IMR-90 (cell line): ENCODE measurements at regions not wholly inside any gene's neighbourhood (a gene's known extent, or its start where the extent isn't known, plus 50 kb on each side); places are given as distances from the start of the nearest gene placed in this dataset.

Experiments
- ATAC-seq: fragments of 200-7000 bp; cut with Tn5 transposase; 2 replicates; pipeline ENCODE4 v1.9.1; 2020; ENCODE audit warnings: low read depth, mild to moderate bottlenecking, moderate library complexity
- BruUV-seq: library from RNA; stranded (reverse); fragments of 400-500 nt; replicated peaks from 2 replicates; lab custom pipeline; 2021; lab: Mats Ljungman, UMichigan
- CTCF ChIA-PET: fragments of 300-600 bp; formaldehyde crosslinking; extraction: SDS; loops from one replicate; lab custom pipeline; 2021; ENCODE audit warnings: antibody characterized with exemption; lab: Yijun Ruan, JAX
- POLR2A ChIA-PET: fragments of 300-600 bp; sonication (Branson Sonifier 250); formaldehyde crosslinking; loops from one replicate; lab custom pipeline; 2022; ENCODE audit warnings: antibody characterized with exemption; ENCODE audit not compliant: unreplicated experiment; lab: Charles Lee
- DNase-seq: peaks from one replicate; pipeline ENCODE4 v3.0.0; 2013
- H2AFZ ChIP-seq: replicated peaks from 2 replicates; pipeline ENCODE3; 2013; ENCODE audit warnings: low read length, mild to moderate bottlenecking; ENCODE audit not compliant: poor library complexity
- H2AK5ac ChIP-seq: 2 replicates; pipeline ENCODE4 v1.6.1; 2013; ENCODE audit warnings: low read depth, low read length, inconsistent platforms
- H2AK9ac ChIP-seq: replicated peaks from 2 replicates; pipeline ENCODE3; 2013; ENCODE audit warnings: mild to moderate bottlenecking, low read depth, low read length, moderate library complexity; ENCODE audit not compliant: poor library complexity
- H2BK120ac ChIP-seq: 2 replicates; pipeline ENCODE4 v1.6.1; 2013; ENCODE audit warnings: low read depth, low read length, inconsistent platforms
- H2BK15ac ChIP-seq: 3 replicates; pipeline ENCODE4 v1.6.1; 2013; ENCODE audit warnings: low read depth, low read length, inconsistent platforms
- H2BK20ac ChIP-seq: 2 replicates; pipeline ENCODE4 v1.6.1; 2013; ENCODE audit warnings: low read depth, mild to moderate bottlenecking, inconsistent platforms, low read length, moderate library complexity
- H2BK5ac ChIP-seq: 2 replicates; pipeline ENCODE4 v1.6.1; 2013; ENCODE audit warnings: mild to moderate bottlenecking, low read depth, low read length, inconsistent platforms; ENCODE audit not compliant: poor library complexity, severe bottlenecking
- H3K14ac ChIP-seq: replicated peaks from 2 replicates; pipeline ENCODE4 v1.6.1; 2013; ENCODE audit warnings: low read depth, low read length, inconsistent platforms
- H3K18ac ChIP-seq: 2 replicates; pipeline ENCODE4 v1.6.1; 2013; ENCODE audit warnings: low read depth, low read length, control low read depth
- H3K23ac ChIP-seq: 2 replicates; pipeline ENCODE4 v1.6.1; 2013; ENCODE audit warnings: low read depth, low read length, inconsistent platforms
- H3K27ac ChIP-seq: 2 replicates; pipeline ENCODE4 v1.5.1; 2013; ENCODE audit warnings: mild to moderate bottlenecking, control low read depth, low read length; ENCODE audit not compliant: insufficient read depth
- H3K27me3 ChIP-seq: 2 replicates; pipeline ENCODE4 v1.6.1; 2013; ENCODE audit warnings: low read length; ENCODE audit not compliant: control insufficient read depth, insufficient read depth
- H3K36me3 ChIP-seq: 2 replicates; pipeline ENCODE4 v1.6.1; 2013; ENCODE audit warnings: low read length, mixed read lengths; ENCODE audit not compliant: control insufficient read depth, insufficient read depth
- H3K4ac ChIP-seq: 2 replicates; pipeline ENCODE4 v1.6.1; 2013; ENCODE audit warnings: low read depth, low read length, inconsistent platforms
- H3K4me1 ChIP-seq: 2 replicates; pipeline ENCODE4 v1.6.1; 2013; ENCODE audit warnings: low read length, mixed read lengths; ENCODE audit not compliant: control insufficient read depth, insufficient read depth
- H3K4me2 ChIP-seq: 2 replicates; pipeline ENCODE4 v1.6.1; 2013; ENCODE audit warnings: low read depth, mild to moderate bottlenecking, control low read depth, low read length, moderate library complexity
- H3K4me3 ChIP-seq: 2 replicates; pipeline ENCODE4 v1.5.1; 2013; ENCODE audit warnings: low read depth, mild to moderate bottlenecking, control low read depth, low read length, moderate library complexity; ENCODE audit not compliant: insufficient read depth
- H3K56ac ChIP-seq: 2 replicates; pipeline ENCODE4 v1.6.1; 2013; ENCODE audit warnings: low read length, inconsistent platforms; ENCODE audit not compliant: insufficient read depth; ENCODE audit errors: extremely low read depth
- H3K79me1 ChIP-seq, 2 experiments: 2 replicates each; pipeline ENCODE4 v1.6.1; 2013; ENCODE audit warnings: low read length in 2 of 2, inconsistent platforms in 1 of 2, low read depth in 1 of 2
- H3K9ac ChIP-seq: 2 replicates; pipeline ENCODE4 v1.6.1; 2013; ENCODE audit warnings: low read depth, low read length, control low read depth
- H3K9me1 ChIP-seq: 2 replicates; pipeline ENCODE4 v1.6.1; 2013; ENCODE audit warnings: low read length, inconsistent platforms; ENCODE audit not compliant: insufficient read depth
- H3K9me3 ChIP-seq: 2 replicates; pipeline ENCODE4 v1.6.1; 2013; ENCODE audit warnings: low read length; ENCODE audit not compliant: control insufficient read depth, insufficient read depth
- H4K20me1 ChIP-seq: 2 replicates; pipeline ENCODE4 v1.6.1; 2013; ENCODE audit warnings: low read length, inconsistent platforms; ENCODE audit not compliant: insufficient read depth
- H4K5ac ChIP-seq: 2 replicates; pipeline ENCODE4 v1.6.1; 2013; ENCODE audit warnings: mild to moderate bottlenecking, low read depth, low read length, control low read depth
- H4K8ac ChIP-seq, 2 experiments: 2 replicates each; pipeline ENCODE4 v1.6.1; 2013; ENCODE audit warnings: low read depth in 2 of 2, low read length in 2 of 2, control low read depth in 1 of 2, inconsistent platforms in 1 of 2
- H4K91ac ChIP-seq: 2 replicates; pipeline ENCODE4 v1.6.1; 2013; ENCODE audit warnings: low read depth, low read length, inconsistent platforms; ENCODE audit not compliant: insufficient read depth
- BHLHE40 ChIP-seq: fragments of 150-350 bp; IDR thresholded peaks from 2 replicates; pipeline ENCODE4 v1.6.1; 2016; ENCODE audit warnings: mild to moderate bottlenecking, low read depth, low read length
- CEBPB ChIP-seq: IDR thresholded peaks from 2 replicates; pipeline ENCODE4 v1.6.1; 2012; ENCODE audit warnings: low read depth, low read length, improper control_type of control experiment
- CHD1 ChIP-seq: IDR thresholded peaks from 2 replicates; pipeline ENCODE4 v1.6.1; 2012; ENCODE audit warnings: low read depth, low read length, improper control_type of control experiment
- FOS ChIP-seq: fragments of 150-350 bp; IDR thresholded peaks from 2 replicates; pipeline ENCODE4 v1.6.1; 2016; ENCODE audit warnings: low read depth, low read length
- MAFK ChIP-seq: IDR thresholded peaks from 2 replicates; pipeline ENCODE4 v1.6.1; 2012; ENCODE audit warnings: low read depth, low read length, improper control_type of control experiment
- MAZ ChIP-seq: IDR thresholded peaks from 2 replicates; pipeline ENCODE4 v1.6.1; 2012; ENCODE audit warnings: low read depth, mild to moderate bottlenecking, low read length, improper control_type of control experiment, moderate library complexity, borderline replicate concordance
- MXI1 ChIP-seq: IDR thresholded peaks from 2 replicates; pipeline ENCODE4 v1.6.1; 2012; ENCODE audit warnings: low read depth, mild to moderate bottlenecking, low read length, moderate library complexity, borderline replicate concordance
- NFE2L2 ChIP-seq: fragments of 150-350 bp; IDR thresholded peaks from 2 replicates; pipeline ENCODE4 v1.6.1; 2016; ENCODE audit warnings: low read depth, mild to moderate bottlenecking, low read length
- POLR2A ChIP-seq: IDR thresholded peaks from 2 replicates; pipeline ENCODE4 v1.6.1; 2012; ENCODE audit warnings: mild to moderate bottlenecking, low read depth, low read length
- RAD21 ChIP-seq: IDR thresholded peaks from 2 replicates; pipeline ENCODE4 v1.6.1; 2012; ENCODE audit warnings: low read length, improper control_type of control experiment
- RCOR1 ChIP-seq: IDR thresholded peaks from 2 replicates; pipeline ENCODE4 v1.6.1; 2012; ENCODE audit warnings: mild to moderate bottlenecking, low read length, improper control_type of control experiment; ENCODE audit not compliant: insufficient replicate concordance
- RFX5 ChIP-seq: IDR thresholded peaks from 2 replicates; pipeline ENCODE4 v1.8.0; 2012; ENCODE audit warnings: low read depth, mild to moderate bottlenecking, low read length, moderate library complexity
- SMC3 ChIP-seq: fragments of 150-350 bp; IDR thresholded peaks from 2 replicates; pipeline ENCODE4 v1.6.1; 2016; ENCODE audit warnings: low read depth, mild to moderate bottlenecking, antibody characterized with exemption, low read length, moderate library complexity
- WGBS, 2 experiments: methylation state at CpG; one replicate each; pipeline versions ENCODE4 v1.1.5 to v1.1.7; 2013; ENCODE audit warnings: missing lambda C conversion rate in 2 of 2; ENCODE audit not compliant: insufficient read length in 1 of 2; ENCODE audit errors: extremely low coverage in 2 of 2; 5-methylcytosine and 5-hydroxymethylcytosine counted together
- dilution Hi-C: fragments of 300-500 bp; cut with HindIII; formaldehyde crosslinking; loops from one replicate; pipeline ENCODE4 v1.14.3; 2018; ENCODE audit warnings: low sequenced_read_pairs; ENCODE audit not compliant: unreplicated experiment
- in situ Hi-C: fragments of 300-500 bp; cut with MboI; formaldehyde crosslinking; loops from 3 replicates; pipeline ENCODE4 v1.14.3; 2019; ENCODE audit warnings: low sequenced_read_pairs, inconsistent platforms, mixed read lengths
- intact Hi-C: fragments of 100-400 bp; cut with micrococcal nuclease; formaldehyde crosslinking; loops from 2 replicates; pipeline ENCODE4 v1.10.0; 2022
- TF ChIP-seq, protein P1 (sequence below): fragments of 150-350 bp; IDR thresholded peaks from 2 replicates; pipeline ENCODE4 v1.6.1; 2017; ENCODE audit warnings: mild to moderate bottlenecking, antibody characterized with exemption, low read length, low read depth
- TF ChIP-seq, protein P2 (sequence below): fragments of 150-350 bp; IDR thresholded peaks from 2 replicates; pipeline ENCODE4 v1.6.1; 2016; ENCODE audit warnings: low read depth, mild to moderate bottlenecking, low read length, moderate library complexity, borderline replicate concordance
- TF ChIP-seq, protein P3 (sequence below): conservative IDR thresholded peaks from 2 replicates; pipeline ENCODE4 v1.5.1; 2012; ENCODE audit warnings: mild to moderate bottlenecking, low read depth, low read length, improper control_type of control experiment

DNA sequence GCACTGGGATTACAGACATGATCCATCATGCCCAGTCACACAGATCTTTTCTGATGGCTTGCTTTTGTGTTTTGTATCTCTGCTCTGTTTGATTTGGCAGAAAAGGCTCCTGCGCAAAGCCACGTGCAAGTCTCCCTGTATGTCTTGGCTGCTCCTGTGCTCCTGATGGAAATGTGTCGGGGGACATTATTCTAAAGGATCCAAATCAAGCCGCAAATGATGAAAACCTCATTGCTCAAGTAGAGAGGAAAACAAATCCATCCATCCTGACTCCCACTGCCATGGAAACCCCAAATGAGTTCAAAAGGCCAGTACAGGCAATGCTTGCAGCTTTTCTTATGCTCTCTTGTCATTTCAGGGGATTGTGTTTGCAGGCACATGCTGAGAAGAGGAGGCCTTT is 93.8 kb downstream of the NDUFA12 start:
- WGBS, 2 experiments: no CpG with 5 or more reads among the region's 4 CpGs
- no peak overlapping the region for H3K4me3 ChIP-seq
- no peak overlapping the region for H4K91ac ChIP-seq
- H4K5ac ChIP-seq: no peak overlapping the region
- no peak overlapping the region for H3K4ac ChIP-seq
- no peak overlapping the region for H3K4me2 ChIP-seq
- H3K9me1 ChIP-seq: no peaks in the 10 kb centered on the region
- H4K20me1 ChIP-seq: no peaks in the 10 kb centered on the region
- no peaks in the 10 kb centered on the region for H3K79me1 ChIP-seq
- no peak overlapping the region for H3K56ac ChIP-seq
- ChIA-PET CTCF (interaction anchor here (0.6 kb wide), 1 partner anchor 25 kb away, joined by 3 read pairs; no protein-coding TSS in a partner anchor), POLR2A (no interaction called here)
- TF ChIP-seq RFX5 (no peak), CHD1 (no peak), SMC3 (no peak), CEBPB (no peak), FOS (no peak), MAFK (no peak), RCOR1 (no peak), BHLHE40 (no peak), POLR2A (no peak), NFE2L2 (no peak), RAD21 (no peak), MXI1 (no peak), MAZ (no peak)
- TF ChIP-seq, protein P1, sequence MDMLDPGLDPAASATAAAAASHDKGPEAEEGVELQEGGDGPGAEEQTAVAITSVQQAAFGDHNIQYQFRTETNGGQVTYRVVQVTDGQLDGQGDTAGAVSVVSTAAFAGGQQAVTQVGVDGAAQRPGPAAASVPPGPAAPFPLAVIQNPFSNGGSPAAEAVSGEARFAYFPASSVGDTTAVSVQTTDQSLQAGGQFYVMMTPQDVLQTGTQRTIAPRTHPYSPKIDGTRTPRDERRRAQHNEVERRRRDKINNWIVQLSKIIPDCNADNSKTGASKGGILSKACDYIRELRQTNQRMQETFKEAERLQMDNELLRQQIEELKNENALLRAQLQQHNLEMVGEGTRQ: no peak
- TF ChIP-seq, protein P2, sequence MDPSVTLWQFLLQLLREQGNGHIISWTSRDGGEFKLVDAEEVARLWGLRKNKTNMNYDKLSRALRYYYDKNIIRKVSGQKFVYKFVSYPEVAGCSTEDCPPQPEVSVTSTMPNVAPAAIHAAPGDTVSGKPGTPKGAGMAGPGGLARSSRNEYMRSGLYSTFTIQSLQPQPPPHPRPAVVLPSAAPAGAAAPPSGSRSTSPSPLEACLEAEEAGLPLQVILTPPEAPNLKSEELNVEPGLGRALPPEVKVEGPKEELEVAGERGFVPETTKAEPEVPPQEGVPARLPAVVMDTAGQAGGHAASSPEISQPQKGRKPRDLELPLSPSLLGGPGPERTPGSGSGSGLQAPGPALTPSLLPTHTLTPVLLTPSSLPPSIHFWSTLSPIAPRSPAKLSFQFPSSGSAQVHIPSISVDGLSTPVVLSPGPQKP: no peak
- TF ChIP-seq, protein P3, sequence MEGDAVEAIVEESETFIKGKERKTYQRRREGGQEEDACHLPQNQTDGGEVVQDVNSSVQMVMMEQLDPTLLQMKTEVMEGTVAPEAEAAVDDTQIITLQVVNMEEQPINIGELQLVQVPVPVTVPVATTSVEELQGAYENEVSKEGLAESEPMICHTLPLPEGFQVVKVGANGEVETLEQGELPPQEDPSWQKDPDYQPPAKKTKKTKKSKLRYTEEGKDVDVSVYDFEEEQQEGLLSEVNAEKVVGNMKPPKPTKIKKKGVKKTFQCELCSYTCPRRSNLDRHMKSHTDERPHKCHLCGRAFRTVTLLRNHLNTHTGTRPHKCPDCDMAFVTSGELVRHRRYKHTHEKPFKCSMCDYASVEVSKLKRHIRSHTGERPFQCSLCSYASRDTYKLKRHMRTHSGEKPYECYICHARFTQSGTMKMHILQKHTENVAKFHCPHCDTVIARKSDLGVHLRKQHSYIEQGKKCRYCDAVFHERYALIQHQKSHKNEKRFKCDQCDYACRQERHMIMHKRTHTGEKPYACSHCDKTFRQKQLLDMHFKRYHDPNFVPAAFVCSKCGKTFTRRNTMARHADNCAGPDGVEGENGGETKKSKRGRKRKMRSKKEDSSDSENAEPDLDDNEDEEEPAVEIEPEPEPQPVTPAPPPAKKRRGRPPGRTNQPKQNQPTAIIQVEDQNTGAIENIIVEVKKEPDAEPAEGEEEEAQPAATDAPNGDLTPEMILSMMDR: no peak
- BruUV-seq: no TSS peak
- intact Hi-C loops: no loop called here
- H3K14ac ChIP-seq: no peak overlapping the region
- H2AK5ac ChIP-seq: no peak overlapping the region
- no peaks in the 10 kb centered on the region for H3K4me1 ChIP-seq
- no peak overlapping the region for H3K27ac ChIP-seq
- no peak overlapping the region for H2BK120ac ChIP-seq
- H3K9me3 ChIP-seq: 0 out of 2 replicates have a peak, but pooled peaks cover 2% of the 10 kb centered on the region
- H3K18ac ChIP-seq: no peak overlapping the region
- H4K8ac ChIP-seq: no peak overlapping the region
- H2BK15ac ChIP-seq: no peak overlapping the region
- H2AK9ac ChIP-seq: no peak overlapping the region
- dilution Hi-C loops: no loop called here
- H2AFZ ChIP-seq: no peak overlapping the region
- no peak overlapping the region for H3K23ac ChIP-seq
- H2BK20ac ChIP-seq: no peak overlapping the region
- DNase-seq (no peak), ATAC-seq (no peak)
- H3K36me3 ChIP-seq: no peaks in the 10 kb centered on the region
- H2BK5ac ChIP-seq: no peak overlapping the region
- in situ Hi-C loops: no loop called here
- H3K27me3 ChIP-seq: peaks cover 3% of the 10 kb centered on the region
- H3K9ac ChIP-seq: no peak overlapping the region
